HL-60/S4 (cell line): ENCODE measurements at regions not wholly inside any gene's neighbourhood (a gene's known extent, or its start where the extent isn't known, plus 50 kb on each side); places are given as distances from the start of the nearest gene placed in this dataset.

Source experiments
- in situ Hi-C: fragments of 300-500 bp; cut with MboI; formaldehyde crosslinking; loops from 2 replicates; pipeline ENCODE4 v1.14.3; 2022; ENCODE audit warnings: low sequenced_read_pairs

DNA sequence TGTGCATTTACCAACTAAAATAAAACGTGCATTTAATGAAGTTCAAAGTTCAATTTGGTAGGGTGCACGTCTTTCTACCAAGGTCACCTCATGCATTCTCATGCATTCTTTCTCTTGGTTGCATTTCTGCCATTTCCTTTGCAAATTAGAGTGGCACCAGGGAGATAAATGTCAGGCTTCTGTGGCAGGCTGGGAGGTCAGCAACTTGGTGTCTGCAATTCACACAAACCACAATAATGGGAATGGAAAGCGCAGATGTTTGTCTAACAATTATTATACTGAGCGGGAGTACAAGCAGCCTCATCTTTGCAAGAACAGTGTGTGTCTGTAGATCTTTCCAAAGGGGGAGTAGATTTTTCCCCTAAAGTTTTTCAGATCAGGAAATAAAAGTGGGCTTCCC, 411.7 kb downstream of the DMRT2 start:
- in situ Hi-C loops: no loop called here

DNA sequence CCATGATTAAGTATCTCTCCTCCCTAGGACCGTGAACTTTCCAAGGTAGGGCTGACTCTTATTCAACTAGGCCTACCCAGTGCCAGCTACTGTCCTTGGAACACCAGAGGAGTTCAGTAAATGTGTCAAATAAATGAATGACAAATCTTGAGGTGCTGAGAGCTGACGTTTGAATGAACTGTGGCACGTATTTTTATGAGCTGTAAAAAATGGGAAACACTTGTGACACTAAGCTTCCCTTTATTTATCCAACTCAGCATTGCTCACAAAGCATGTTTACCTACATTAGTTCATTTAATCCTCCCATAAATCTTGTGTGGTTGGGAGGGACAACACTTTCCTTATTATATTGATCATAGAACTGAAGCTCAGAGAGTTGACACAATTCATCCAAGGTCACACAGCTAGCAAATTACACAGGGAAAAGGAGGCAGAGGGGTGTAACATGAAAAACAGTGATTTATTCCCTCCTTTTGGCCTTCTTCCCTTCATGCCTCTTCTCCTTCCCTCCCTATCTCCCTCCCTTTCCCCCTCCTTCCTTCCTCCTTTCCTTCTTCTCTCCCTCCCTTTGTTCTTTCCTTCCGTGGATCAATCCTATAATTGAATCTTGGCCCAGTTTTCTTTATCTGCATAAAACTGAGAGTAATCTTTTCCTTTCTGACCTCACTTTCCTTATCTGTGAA, 412.6 kb downstream of the DMRT2 start:
- in situ Hi-C loops: no loop called here

DNA sequence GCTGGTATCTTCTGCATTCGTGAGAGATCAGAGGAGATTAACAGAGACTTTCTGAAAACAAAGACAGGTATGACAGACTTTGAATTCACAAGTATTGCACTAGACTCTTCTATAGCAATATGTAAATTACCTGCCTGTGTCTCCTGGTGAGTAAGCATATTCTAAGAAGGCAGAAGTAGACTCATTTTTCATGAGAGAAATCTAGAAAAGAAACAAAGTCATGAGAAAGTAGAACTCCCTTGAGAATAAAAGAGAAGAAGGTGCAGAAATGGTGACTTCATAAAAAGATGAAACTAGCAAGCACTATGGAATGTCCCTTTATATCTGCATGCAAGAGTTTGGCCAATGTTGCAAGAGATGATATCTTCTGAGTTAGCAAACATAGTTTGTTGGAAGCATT, 419.8 kb downstream of the DMRT2 start:
- in situ Hi-C loops: no loop called here

DNA sequence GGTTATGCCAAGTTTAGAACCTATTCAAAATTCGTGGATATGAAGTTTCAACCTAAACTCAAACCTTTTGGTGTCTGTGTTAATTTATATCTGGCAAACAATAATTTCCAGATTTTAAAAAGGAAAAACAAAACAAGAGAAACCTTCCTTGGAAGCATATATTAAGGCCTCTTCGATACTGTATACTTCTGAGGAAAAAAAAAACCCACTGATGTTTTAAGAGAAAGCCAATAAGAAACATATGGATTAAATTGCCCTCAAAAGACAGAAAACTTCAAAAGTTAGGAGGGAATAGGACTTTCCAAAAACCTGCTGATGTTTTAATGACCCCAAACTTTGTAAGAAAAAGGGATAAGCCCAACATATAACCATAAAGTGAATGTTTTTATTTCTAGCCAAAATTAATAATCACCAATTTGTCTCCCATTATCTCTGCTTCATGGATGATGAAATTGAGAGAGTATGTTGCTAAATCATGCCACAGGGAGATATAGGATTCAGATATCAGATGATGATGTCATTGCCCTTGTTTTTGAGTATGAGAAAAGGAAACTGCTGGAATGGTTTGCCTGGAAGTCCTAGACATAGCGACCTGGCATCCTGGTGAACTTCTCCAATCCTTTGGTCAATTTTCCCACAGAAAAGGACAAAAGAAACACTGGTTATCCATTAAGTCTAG, 423.9 kb downstream of the DMRT2 start:
- in situ Hi-C loops: no loop called here

DNA sequence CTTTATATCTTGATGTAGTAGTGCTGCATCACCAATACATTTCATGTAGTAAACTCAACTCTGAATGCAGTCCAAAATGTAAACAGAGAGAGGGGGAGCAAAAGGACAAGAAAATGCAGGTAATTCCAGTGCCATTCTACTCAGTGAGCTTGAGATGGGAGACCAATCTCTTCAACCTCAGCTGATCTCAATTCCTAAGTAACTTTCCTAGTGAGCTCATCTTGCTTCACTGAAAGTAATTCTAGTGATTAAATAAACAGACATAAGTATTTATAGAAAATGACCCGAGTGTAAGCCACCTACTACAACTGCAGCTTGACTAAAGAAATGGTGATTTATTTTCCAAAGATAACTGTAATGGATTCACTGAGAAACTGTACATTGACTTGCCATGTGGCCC, 424.5 kb downstream of the DMRT2 start:
- in situ Hi-C loops: no loop called here

DNA sequence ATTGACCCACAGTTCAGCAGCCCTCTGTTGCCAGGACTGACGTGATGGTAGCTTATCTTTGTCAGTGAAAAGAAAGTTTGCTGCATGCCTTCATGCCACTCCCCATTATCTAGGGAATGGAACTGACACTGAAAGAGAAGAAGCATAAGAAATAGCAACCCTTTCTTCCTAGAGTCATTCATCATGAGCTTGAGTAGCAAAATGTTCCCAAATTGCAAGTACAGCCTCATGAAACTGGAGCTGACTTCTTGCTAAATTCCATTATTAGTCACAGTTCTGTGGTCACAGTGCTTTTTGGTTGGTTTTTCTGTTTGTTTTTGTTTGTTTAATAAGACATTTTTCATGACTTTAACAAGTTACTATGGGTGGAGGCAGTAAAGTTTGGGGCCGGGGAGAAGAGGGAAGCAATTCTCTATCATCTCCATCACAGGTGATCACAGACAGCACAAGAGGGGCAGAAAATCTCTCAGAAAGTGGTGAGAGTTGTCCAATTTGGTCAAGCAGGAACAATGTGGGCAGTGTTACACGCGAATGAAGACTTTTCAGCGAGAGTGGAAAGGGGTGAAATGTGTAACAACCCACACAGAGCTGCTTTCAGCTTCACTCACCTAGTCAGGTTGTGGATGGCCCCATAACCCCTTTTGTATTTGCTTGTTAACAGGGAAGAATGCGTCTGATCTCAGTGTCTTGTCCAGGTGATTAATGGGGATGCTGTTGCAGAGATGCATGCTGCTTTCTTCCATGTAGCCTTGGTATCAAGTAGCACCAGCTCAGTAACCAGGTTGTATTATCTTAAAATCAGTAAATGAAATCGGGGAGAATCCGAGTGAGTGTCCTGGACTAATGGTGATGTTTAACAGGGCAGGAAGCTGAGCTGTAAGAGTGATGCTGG, 440.4 kb downstream of the DMRT2 start:
- in situ Hi-C loops: no loop called here

DNA sequence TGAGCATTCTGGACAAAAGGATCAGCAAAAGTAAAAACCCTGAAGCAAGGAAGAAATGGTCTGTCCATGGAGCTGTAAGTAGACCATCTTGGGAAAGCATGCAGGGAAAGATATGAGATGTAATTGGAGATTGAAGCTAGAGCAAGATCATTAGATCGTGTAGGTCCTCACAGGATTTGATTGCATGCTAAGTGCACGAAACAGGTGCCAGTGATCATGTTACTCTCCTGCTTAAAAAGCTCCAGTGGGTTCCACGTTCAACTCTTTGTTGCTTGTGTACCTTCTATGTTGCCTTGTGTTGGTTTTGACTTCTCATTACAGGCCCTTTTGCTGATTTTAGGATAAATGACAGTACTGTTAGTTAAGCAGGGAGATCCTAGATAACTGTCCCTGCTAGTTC, 442.0 kb downstream of the DMRT2 start:
- in situ Hi-C loops: no loop called here

DNA sequence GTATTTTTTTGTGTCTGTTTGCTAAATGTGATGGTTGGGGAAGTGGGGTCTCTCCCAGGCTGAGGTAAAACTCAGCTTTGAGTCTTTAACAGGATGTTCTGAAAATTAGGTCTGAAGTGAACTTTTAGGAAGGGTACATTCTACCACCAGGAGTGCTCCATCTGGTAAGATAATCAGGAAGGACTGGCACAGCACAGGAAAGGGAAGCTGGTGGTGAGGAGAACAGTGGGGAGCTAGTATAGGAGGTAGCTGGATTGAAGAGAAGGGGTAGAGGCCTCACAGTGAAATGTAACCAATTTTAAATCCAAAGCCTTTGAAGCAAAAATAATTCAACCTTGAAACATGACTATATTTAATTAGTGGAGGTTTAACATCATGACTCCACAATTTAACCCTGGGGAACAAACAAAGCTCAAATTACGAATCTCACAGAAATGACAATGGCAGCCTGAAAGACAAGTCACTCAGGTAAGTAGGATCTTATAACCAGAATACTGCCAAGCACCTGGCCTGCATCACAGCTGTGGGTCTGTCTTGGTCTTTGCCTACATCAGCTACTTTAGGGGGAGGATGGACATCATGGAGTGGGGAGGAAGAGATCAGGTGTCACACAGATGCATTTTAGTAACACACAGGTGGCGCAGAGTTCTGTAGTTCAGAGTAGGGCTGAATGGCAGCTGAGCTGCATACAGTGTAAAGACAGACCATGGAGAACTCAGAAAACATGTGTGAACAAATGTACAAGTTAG, 445.3 kb downstream of the DMRT2 start:
- in situ Hi-C loops: no loop called here

DNA sequence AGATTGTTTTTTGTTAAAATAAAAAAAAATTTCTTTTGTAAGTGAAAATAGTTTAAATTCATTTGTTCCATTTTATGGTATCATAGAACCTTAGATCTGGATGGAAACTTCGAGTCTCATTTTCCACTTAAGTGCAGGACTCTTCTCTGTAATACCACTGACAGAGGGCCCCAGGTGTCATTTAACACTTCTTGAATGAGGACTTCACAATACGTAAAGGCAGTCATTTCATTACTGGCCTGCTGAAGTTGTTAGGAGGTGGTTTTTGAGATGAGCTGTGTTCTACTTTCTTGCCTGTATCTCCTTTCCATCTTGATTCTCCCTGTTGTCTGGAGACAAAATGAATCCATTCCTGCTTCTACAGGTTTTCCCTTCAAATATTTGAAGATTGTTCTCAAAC, 455.3 kb downstream of the DMRT2 start:
- in situ Hi-C loops: loop anchor here (25.0 kb wide), 1 partner anchor 93 kb away; no protein-coding TSS in a partner anchor

DNA sequence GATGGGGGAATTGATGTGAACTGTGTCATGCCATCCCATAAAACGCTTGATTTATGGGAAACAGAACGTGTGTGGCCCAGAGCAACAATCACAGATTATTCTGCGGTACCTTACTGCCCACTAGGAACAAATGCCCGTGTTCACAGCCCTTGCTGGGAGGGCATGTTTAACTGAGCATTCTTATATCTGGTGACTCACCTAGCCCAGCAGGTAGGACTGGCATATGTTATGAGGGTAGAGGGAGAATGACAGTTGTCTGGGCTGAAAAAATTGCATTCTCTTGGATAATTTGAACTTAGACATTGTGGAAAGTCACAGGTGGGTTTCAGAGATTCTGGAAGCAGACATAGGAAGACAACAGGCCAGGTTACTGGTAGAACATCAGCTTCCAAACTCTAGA, 460.6 kb downstream of the DMRT2 start:
- in situ Hi-C loops: loop anchor here (25.0 kb wide), 1 partner anchor 98 kb away; no protein-coding TSS in a partner anchor

DNA sequence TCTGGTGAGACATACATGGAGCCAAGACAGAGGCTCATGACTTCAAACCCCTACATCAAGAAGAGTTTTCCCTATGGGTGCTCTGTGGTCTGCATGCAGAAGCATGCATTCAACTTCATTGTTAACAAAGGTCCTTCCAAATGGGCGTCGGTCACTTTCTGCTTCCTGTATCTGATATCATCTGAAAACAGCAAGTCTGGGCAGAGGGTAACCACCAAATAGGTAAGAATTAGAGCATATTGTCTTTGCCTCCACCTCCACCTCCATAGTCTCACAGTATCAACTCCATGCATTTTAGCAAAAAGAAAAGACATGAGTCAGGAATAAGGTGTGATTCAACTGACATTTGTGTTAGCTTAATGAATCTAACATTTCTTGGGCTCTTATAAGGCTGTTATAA, 462.9 kb downstream of the DMRT2 start:
- in situ Hi-C loops: loop anchor here (25.0 kb wide), 1 partner anchor 101 kb away; no protein-coding TSS in a partner anchor

DNA sequence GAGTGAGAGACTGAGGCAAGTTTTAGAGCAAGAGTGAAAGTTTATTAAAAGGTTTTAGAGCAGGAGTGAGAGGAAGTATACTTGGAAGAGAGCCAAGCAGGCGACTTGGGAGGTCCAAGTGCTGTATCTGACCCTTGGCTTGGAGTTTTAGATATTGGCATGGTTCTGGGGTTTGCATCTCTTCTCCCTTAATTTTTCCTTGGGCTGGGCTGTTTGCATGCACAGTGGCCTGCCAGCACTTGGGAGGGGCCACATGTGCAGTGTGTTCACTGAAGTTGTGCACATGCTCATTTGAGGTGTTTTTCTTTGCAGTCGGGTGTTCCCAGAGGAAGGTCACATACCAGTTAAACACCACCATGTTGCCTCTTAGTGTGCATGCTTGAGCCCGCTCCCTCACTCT, 464.1 kb downstream of the DMRT2 start:
- in situ Hi-C loops: loop anchor here (25.0 kb wide), 1 partner anchor 102 kb away; no protein-coding TSS in a partner anchor

DNA sequence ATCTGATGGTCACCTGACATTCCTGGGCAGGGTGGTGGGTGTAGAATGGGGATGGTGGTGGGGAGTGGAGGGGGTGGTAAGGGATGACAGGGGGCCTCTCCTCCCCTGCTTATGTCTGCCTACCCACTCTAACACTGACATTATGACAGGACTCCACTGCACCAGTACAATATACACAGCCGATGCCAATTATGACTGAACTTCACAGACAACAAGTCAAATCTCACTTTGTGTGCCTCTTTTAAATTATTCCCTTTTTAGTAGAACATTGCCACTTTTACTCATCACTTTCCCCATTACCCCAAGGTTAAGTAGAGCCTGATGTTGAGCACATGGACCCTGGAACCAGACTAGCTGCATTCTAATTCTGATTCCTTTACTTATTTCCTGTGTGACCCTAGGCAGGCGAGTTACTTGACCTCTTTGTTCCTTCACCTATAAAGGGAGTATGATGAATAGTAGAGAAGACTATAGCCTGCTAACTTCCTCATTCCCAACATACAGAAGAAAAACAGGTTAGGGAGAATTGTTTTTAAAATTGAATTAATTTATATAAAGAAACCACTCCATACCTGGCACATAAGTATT, 464.7 kb downstream of the DMRT2 start:
- in situ Hi-C loops: loop anchor here (25.0 kb wide), 1 partner anchor 103 kb away; no protein-coding TSS in a partner anchor

DNA sequence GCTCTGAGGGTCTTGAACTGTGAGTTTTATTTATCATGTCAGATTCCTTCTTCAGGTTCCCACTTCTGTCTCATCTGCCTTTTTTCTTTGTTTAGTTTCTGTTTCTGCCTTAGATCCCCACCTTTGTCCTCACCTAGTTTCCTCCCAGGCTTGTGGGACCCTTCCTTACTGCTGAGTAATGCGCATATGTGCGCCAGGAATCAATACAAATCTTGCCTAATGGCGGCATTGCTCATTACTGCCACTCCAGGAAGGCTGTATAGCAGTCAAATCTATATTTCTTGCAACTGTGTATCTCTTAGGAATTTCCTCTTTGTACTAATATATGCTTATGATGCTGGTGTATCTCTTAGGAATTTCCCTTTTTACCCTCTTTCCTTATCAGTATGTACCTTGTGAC, 465.4 kb downstream of the DMRT2 start:
- in situ Hi-C loops: loop anchor here (25.0 kb wide), 1 partner anchor 103 kb away; no protein-coding TSS in a partner anchor

DNA sequence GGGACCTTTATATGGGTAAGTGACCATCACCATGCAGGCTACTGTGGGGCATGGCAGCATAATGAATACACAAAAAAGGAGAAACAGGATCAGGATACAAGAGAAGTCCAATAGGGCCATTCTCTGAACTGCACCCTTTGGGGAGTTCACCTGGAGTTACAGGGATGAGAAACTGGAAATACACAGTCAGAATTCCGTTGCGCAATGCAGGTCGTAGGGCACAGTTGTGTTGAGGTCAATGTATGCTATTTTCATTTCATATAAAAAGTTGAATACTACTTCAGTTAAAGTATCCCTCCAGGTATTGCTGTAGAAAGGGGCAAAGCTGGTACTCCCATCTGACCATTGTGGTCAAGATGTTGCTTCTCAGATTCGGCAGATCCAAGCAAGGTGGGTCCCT, 471.4 kb downstream of the DMRT2 start:
- in situ Hi-C loops: loop anchor here (25.0 kb wide), 1 partner anchor 109 kb away; no protein-coding TSS in a partner anchor

DNA sequence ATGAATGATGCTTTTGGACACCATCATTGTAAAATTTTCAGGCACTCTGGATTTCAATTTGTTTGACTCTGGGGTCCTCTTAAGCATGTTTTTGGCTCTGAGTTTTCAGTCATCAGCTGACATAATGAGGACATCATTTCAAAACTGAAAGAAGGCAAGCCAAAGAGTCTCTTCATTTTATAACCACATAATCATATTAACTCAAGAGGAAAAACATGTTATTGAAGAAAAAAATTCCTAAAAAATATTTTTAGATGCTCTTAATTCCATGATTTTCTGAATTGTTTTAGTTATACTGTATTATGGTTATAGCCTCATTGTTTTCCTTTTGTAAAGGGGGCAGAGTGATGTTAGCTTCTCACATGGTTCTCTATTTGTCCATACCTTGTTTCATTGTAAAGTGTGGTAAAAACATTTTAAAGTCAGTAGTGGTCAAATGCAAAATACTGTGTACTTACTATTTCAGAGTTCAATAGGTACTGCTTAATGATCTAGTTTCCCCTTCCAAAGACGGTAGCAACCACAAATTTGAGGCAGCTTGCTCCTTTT, 472.1 kb downstream of the DMRT2 start:
- in situ Hi-C loops: loop anchor here (25.0 kb wide), 1 partner anchor 110 kb away; no protein-coding TSS in a partner anchor

DNA sequence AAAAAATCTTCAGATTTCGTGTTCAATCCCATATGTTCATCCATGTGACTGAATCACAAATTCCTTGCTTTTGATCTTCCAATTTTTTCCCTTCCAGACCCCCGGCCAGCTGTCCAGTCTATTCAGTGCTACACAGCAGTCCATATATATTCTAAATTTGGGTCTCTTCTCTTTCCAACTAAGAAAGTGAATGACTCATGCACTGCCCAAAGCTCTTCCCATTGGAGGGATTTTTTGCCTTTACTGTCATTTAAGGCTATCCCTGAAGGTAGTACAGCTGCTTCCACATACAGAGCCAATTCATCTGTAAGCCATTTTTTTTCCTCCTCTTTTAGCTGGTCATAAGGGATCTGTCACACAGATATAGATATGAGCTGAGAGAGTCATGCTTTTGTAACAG, 478.3 kb downstream of the DMRT2 start:
- in situ Hi-C loops: no loop called here

DNA sequence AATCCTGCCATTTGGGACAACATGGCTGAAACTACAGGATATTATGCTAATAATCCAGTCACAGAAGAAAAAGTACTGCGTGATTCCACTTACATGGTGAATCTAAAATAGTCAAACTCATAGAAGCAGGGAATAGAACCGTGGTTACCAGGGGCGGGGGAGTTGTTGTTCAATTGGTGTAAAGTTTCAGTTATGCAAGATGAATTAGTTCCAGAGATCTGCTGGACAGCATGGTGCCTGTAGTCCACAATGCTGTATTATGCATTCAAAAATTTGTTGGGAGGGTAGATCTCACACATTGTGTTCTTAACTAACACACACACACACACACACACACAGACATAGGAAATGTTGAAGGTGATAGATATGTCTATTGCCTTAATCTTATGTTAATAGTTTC, 480.5 kb downstream of the DMRT2 start:
- in situ Hi-C loops: no loop called here

DNA sequence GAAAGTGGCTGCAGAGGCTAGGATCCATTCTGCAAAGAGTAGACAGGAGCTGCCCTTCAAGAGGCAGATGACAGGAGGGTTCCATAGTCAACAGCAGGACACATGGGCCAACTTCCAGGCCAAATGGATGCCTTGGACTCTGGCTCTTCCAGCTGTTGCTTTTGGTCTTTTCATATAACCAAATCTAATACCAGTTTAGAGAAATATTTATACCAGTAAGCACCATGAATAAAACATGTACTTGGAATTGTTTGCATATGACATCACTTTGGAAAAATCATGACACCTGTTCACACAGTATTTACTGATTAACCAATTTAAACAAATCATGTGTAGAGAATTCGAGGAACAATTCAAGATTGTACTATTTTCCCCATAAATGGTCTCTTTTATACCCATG, 481.3 kb downstream of the DMRT2 start:
- in situ Hi-C loops: no loop called here

DNA sequence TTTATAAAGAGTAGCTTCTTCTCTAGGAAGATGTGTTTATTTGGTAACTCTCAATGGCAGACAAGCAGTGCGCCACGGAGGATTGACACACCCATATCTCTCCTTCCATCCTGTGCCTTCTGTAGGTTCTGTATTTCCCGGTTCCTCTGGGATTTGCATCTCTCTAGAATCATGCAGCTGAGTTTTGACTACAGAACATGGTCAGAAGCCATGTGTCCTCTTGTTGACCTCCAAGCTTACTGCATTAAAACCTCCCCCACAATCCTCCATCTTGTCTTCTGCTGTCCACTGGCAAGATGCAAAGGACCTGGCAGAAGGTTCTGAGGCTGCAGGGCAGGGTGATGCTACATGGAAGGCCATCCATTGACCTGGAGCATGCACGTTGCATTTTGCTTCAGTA, 482.0 kb downstream of the DMRT2 start:
- in situ Hi-C loops: no loop called here
